ENCODE measurements at regions not wholly inside any gene's neighbourhood (a gene's known extent, or its start where the extent isn't known, plus 50 kb on each side); places are given as distances from the start of the nearest gene placed in this dataset.

GRCh38 chr17:70478902-70479301 lies 309.6 kb downstream of the KCNJ2 start:
- ChIA-PET POLR2A (no interaction called here), CTCF (no interaction called here)
- Mint-ChIP-seq H3K4me3 (no peak overlapping the region), H3K27ac (no peak overlapping the region), H3K9me3 (ENCODE audit: insufficient read depth) (peaks cover 4% of the 10 kb centered on the region), H3K4me1 (no peaks in the 10 kb centered on the region), H3K27me3 (no peaks in the 10 kb centered on the region)
- Histone ChIP-seq H3K36me3 (replicated peaks in 1 of 2; ENCODE audit: control extremely low read depth in 1 of 2, control insufficient read depth in 1 of 2, extremely low read depth in 1 of 2, insufficient read depth in 2 of 2, low read length in 1 of 2) (no peaks in the 10 kb centered on the region), H3K4me3 (ENCODE audit: control extremely low read depth in 1 of 5, extremely low read depth in 1 of 5, insufficient read depth in 1 of 5, low read depth in 2 of 5, low read length in 4 of 5) (no peak overlapping the region), H3K27me3 (replicated peaks in 1 of 4; ENCODE audit: control extremely low read depth in 1 of 4, control insufficient read depth in 3 of 4, insufficient read depth in 4 of 4, low read length in 3 of 4) (peaks cover 0 to 2% (median 0%) of the 10 kb centered on the region in 4 experiments), H2AFZ (ENCODE audit: insufficient read depth, low read depth, low read length, poor library complexity, severe bottlenecking) (no peak overlapping the region), H3K9ac (ENCODE audit: low read length) (no peak overlapping the region), H3K4me1 (ENCODE audit: control insufficient read depth in 2 of 2, insufficient read depth in 2 of 2, low read length in 2 of 2) (no peaks in the 10 kb centered on the region), H3K27ac (ENCODE audit: low read length in 2 of 2) (no peak overlapping the region), H3K79me2 (ENCODE audit: control insufficient read depth, insufficient read depth, low read length) (no peaks in the 10 kb centered on the region), H3K4me2 (replicated peaks; ENCODE audit: low read depth, low read length, poor library complexity, severe bottlenecking) (no peak overlapping the region), H3K9me3 (ENCODE audit: control extremely low read depth in 1 of 3, control insufficient read depth in 2 of 3, insufficient read depth in 1 of 3, low read length in 2 of 3) (peaks cover 0 to 9% (median 5%) of the 10 kb centered on the region in 3 donors), H4K20me1 (ENCODE audit: control insufficient read depth, insufficient read depth, low read length, poor library complexity, severe bottlenecking) (no peaks in the 10 kb centered on the region)
- ATAC-seq (ENCODE audit: low read depth), result no peak
- intact Hi-C loops (cut with micrococcal nuclease), result no loop called here
- TF ChIP-seq CTCF (IDR thresholded peaks at IDR 0.05), result no peak
- no peak for TF ChIP-seq EZH2 (IDR thresholded peaks at IDR 0.05; ENCODE audit: borderline replicate concordance, insufficient read depth, low read depth, low read length, poor library complexity, severe bottlenecking)
- 61% methylated on average over 2 of the region's 5 CpGs for WGBS (ENCODE audit: insufficient coverage)
- no peak for DNase-seq

GRCh38 chr17:70479779-70480178 lies 310.4 kb downstream of the KCNJ2 start:
- ATAC-seq (ENCODE audit: low read depth) (no peak), DNase-seq (no peak)
- no peak overlapping the region for H3K27ac Mint-ChIP-seq
- Histone ChIP-seq H3K4me1 (ENCODE audit: control insufficient read depth in 2 of 2, insufficient read depth in 2 of 2, low read length in 2 of 2) (no peaks in the 10 kb centered on the region), H3K4me2 (replicated peaks; ENCODE audit: low read depth, low read length, poor library complexity, severe bottlenecking) (no peak overlapping the region), H3K27me3 (replicated peaks in 1 of 4; ENCODE audit: control extremely low read depth in 1 of 4, control insufficient read depth in 3 of 4, insufficient read depth in 4 of 4, low read length in 3 of 4) (peaks cover 0 to 2% (median 0%) of the 10 kb centered on the region in 4 experiments), H3K27ac (ENCODE audit: low read length in 2 of 2) (no peak overlapping the region), H3K9ac (ENCODE audit: low read length) (no peak overlapping the region), H3K4me3 (ENCODE audit: control extremely low read depth in 1 of 5, extremely low read depth in 1 of 5, insufficient read depth in 1 of 5, low read depth in 2 of 5, low read length in 4 of 5) (no peak overlapping the region), H3K9me3 (ENCODE audit: control extremely low read depth in 1 of 3, control insufficient read depth in 2 of 3, insufficient read depth in 1 of 3, low read length in 2 of 3) (peaks cover 0 to 17% (median 5%) of the 10 kb centered on the region in 3 donors), H3K36me3 (replicated peaks in 1 of 2; ENCODE audit: control extremely low read depth in 1 of 2, control insufficient read depth in 1 of 2, extremely low read depth in 1 of 2, insufficient read depth in 2 of 2, low read length in 1 of 2) (no peaks in the 10 kb centered on the region), H2AFZ (ENCODE audit: insufficient read depth, low read depth, low read length, poor library complexity, severe bottlenecking) (no peak overlapping the region), H3K79me2 (ENCODE audit: control insufficient read depth, insufficient read depth, low read length) (no peaks in the 10 kb centered on the region), H4K20me1 (ENCODE audit: control insufficient read depth, insufficient read depth, low read length, poor library complexity, severe bottlenecking) (no peaks in the 10 kb centered on the region)
- no peaks in the 10 kb centered on the region for H3K4me1 Mint-ChIP-seq
- TF ChIP-seq CTCF (IDR thresholded peaks at IDR 0.05), result no peak
- TF ChIP-seq EZH2 (IDR thresholded peaks at IDR 0.05; ENCODE audit: borderline replicate concordance, insufficient read depth, low read depth, low read length, poor library complexity, severe bottlenecking), result no peak
- H3K27me3 Mint-ChIP-seq, result no peaks in the 10 kb centered on the region
- intact Hi-C loops (cut with micrococcal nuclease), result no loop called here
- POLR2A ChIA-PET, result no interaction called here
- H3K4me3 Mint-ChIP-seq, result no peak overlapping the region
- CTCF ChIA-PET, result no interaction called here
- peaks cover 4% of the 10 kb centered on the region for H3K9me3 Mint-ChIP-seq (ENCODE audit: insufficient read depth)

Data from B cell (primary cell).